ENCODE measurements at regions not wholly inside any gene's neighbourhood (a gene's known extent, or its start where the extent isn't known, plus 50 kb on each side); places are given as distances from the start of the nearest gene placed in this dataset.
"Not testable (repeated sequence)": the region's sequence is repeated elsewhere in the genome, so short reads cannot be mapped to it uniquely, and the experiment has no call there.

GRCh38 chr4:141332359-141333181 lies 111.9 kb downstream of the ZNF330 start:
- TF ChIP-seq CTCF (IDR thresholded peaks at IDR 0.05; ENCODE audit: insufficient read depth, low read depth, low read length); EZH2 (IDR thresholded peaks at IDR 0.05; ENCODE audit: insufficient read depth, low read length): not testable (repeated sequence)
